ENCODE measurements at regions not wholly inside any gene's neighbourhood (a gene's known extent, or its start where the extent isn't known, plus 50 kb on each side); places are given as distances from the start of the nearest gene placed in this dataset.
"Not testable (repeated sequence)": the region's sequence is repeated elsewhere in the genome, so short reads cannot be mapped to it uniquely, and the experiment has no call there.

DNA sequence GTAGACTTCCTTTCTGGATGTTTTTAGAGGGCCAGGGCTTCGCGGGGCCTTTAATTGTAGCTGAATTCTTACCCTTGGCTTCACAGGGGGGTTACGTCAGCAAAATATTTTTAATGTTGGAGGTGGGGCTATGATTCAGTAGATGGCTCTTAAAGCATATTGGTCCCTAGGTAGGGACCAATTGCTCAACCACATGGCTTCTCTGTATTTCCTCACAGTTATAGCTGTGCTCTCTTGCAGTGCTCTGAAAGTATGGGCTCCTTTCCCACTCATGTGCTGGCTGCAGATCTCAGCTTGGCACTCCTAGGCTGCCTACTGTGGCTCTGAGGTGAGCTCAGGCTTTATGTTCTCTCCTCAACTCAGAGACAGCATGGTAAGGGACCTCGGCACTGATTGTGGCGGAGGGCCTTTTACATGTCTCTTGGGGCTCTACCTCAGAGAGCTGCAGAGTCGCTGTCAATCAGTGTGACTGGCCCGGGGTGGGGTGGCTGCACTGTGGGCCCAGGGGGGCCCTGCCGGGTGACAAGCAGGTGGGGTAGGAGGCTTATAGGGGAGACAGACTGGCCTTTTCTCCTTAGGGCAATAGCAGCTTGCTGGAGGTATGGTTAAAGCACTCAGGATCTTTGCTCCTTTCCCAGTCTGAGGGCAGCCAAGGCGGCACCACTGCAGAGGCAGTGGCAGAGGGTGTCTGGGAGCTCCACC lies 318.0 kb downstream of the DOK5 start:
- ChIA-PET POLR2A (ENCODE audit: partially characterized antibody) (no interaction called here), CTCF (ENCODE audit: partially characterized antibody) (no interaction called here)
- peaks cover 0 to 26% (median 12%) of the 10 kb centered on the region in 8 donors for H3K9me3 Mint-ChIP-seq
- no peak overlapping the region for H3K4me3 Mint-ChIP-seq
- H3K27ac ChIP-seq (ENCODE audit: low read depth, low read length), result no peak overlapping the region
- H3K9me3 ChIP-seq (ENCODE audit: control insufficient read depth in 1 of 2, low read length in 2 of 2), result no peaks in the 10 kb centered on the region
- H3K4me1 Mint-ChIP-seq, result no peaks in the 10 kb centered on the region
- no peak overlapping the region for H3K4me3 ChIP-seq (ENCODE audit: low read length in 2 of 2)
- H3K27me3 Mint-ChIP-seq, result no peaks in the 10 kb centered on the region
- H3K4me1 ChIP-seq (ENCODE audit: insufficient read depth, low read length), result no peaks in the 10 kb centered on the region
- no peak overlapping the region for H3K27ac Mint-ChIP-seq
- intact Hi-C loops (cut with micrococcal nuclease), result no loop called here
- H3K27me3 ChIP-seq (ENCODE audit: insufficient read depth, low read length), result no peaks in the 10 kb centered on the region
- no peak for DNase-seq
- H3K36me3 Mint-ChIP-seq, result no peaks in the 10 kb centered on the region
- no peaks in the 10 kb centered on the region for H3K36me3 ChIP-seq (ENCODE audit: insufficient read depth, low read length)

DNA sequence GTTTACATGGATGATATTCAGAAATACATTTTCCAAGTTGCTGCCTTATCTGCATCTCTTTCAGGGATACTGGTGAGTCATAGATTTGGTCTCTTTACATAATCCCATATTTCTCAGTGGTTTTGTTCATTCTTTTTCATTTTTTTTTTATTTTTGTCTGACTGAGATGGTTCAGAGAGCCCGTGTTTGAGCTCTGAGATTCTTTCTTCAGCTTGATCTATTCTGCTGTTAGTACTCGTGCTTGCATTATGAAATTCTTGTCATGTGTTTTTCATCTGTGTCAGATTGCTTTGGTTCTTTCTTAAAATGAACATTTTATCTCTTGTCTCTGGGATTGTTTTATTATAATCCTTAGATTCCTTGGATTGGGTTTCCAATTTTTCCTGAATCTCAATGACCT lies 317.3 kb downstream of the DOK5 start:
- Histone ChIP-seq H3K4me3 (ENCODE audit: low read length in 2 of 2) (no peak overlapping the region), H3K27ac (ENCODE audit: low read depth, low read length) (no peak overlapping the region), H3K9me3 (ENCODE audit: control insufficient read depth in 1 of 2, low read length in 2 of 2) (no peaks in the 10 kb centered on the region), H3K4me1 (ENCODE audit: insufficient read depth, low read length) (no peaks in the 10 kb centered on the region), H3K36me3 (ENCODE audit: insufficient read depth, low read length) (no peaks in the 10 kb centered on the region), H3K27me3 (ENCODE audit: insufficient read depth, low read length) (no peaks in the 10 kb centered on the region)
- Mint-ChIP-seq H3K27ac (no peak overlapping the region), H3K9me3 (peaks cover 0 to 29% (median 13%) of the 10 kb centered on the region in 8 donors), H3K27me3 (no peaks in the 10 kb centered on the region), H3K36me3 (no peaks in the 10 kb centered on the region), H3K4me1 (no peaks in the 10 kb centered on the region), H3K4me3 (no peak overlapping the region)
- DNase-seq, result no peak
- POLR2A ChIA-PET (ENCODE audit: partially characterized antibody), result no interaction called here
- intact Hi-C loops (cut with micrococcal nuclease), result no loop called here
- CTCF ChIA-PET (ENCODE audit: partially characterized antibody), result no interaction called here

DNA sequence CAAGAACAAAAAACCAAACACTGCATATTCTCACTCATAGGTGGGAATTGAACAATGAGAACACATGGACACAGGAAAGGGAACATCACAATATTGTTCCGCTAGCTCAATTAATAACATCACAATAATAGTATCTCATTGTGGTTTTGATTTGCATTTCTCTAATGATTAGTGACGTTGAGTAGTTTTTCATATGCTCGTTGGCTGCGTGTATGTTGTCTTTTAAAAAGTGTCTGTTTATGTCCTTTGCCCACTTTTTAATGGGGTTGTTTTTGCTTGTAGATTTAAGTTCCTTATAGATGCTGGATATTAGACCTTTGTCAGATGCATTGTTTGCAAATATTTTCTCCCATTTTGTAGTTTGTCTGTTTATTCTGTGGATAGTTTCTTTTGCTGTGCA lies 312.9 kb downstream of the DOK5 start:
- H3K36me3 Mint-ChIP-seq; H3K9me3 ChIP-seq (ENCODE audit: control insufficient read depth in 1 of 2, low read length in 2 of 2); POLR2A ChIA-PET (ENCODE audit: partially characterized antibody); H3K4me1 ChIP-seq (ENCODE audit: insufficient read depth, low read length); H3K27ac ChIP-seq (ENCODE audit: low read depth, low read length); H3K27ac Mint-ChIP-seq; intact Hi-C loops (cut with micrococcal nuclease); H3K27me3 ChIP-seq (ENCODE audit: insufficient read depth, low read length); H3K36me3 ChIP-seq (ENCODE audit: insufficient read depth, low read length); H3K4me3 Mint-ChIP-seq; CTCF ChIA-PET (ENCODE audit: partially characterized antibody); DNase-seq; H3K4me1 Mint-ChIP-seq; H3K27me3 Mint-ChIP-seq; H3K4me3 ChIP-seq (ENCODE audit: low read length in 2 of 2): not testable (repeated sequence)
- H3K9me3 Mint-ChIP-seq, result peaks cover 0 to 25% (median 12%) of the 10 kb centered on the region in 8 donors

DNA sequence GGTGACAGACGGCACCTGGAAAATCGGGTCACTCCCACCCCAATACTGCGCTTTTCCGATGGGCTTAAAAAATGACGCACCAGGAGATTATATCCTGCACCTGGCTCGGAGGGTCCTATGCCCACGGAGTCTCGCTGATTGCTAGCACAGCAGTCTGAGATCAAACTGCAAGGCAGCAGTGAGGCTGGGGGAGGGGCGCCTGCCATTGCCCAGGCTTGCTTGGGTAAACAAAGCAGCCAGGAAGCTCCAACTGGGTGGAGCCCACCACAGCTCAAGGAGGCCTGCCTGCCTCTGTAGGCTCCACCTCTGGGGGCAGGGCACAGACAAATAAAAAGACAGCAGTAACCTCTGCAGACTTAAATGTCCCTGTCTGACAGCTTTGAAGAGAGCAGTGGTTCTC lies 307.4 kb downstream of the DOK5 start:
- H3K4me1 ChIP-seq (ENCODE audit: insufficient read depth, low read length); H3K36me3 Mint-ChIP-seq; H3K27me3 Mint-ChIP-seq; intact Hi-C loops (cut with micrococcal nuclease); H3K27ac ChIP-seq (ENCODE audit: low read depth, low read length); POLR2A ChIA-PET (ENCODE audit: partially characterized antibody); H3K4me1 Mint-ChIP-seq; H3K4me3 Mint-ChIP-seq; H3K4me3 ChIP-seq (ENCODE audit: low read length in 2 of 2); CTCF ChIA-PET (ENCODE audit: partially characterized antibody); DNase-seq; H3K36me3 ChIP-seq (ENCODE audit: insufficient read depth, low read length); H3K27ac Mint-ChIP-seq; H3K27me3 ChIP-seq (ENCODE audit: insufficient read depth, low read length); H3K9me3 ChIP-seq (ENCODE audit: control insufficient read depth in 1 of 2, low read length in 2 of 2); H3K9me3 Mint-ChIP-seq: not testable (repeated sequence)

DNA sequence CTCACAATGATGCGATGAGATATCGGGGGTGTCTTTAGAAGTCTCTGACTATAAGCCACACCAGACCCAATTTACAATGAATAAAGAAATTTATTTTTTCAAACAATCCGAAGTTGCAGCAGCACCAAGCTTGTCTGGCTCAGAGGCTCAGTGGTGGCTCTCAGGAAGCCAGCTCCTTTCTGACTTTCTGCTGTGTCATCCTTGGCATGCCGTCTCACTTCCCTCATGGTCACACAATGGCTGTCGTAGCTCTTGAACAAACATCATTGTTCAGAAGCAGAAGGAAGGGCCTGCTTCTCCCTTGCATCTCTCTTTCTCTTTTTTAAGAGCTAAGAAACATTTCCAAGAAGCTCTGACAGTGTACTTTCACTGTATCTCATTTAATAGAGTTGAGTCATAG lies 299.0 kb downstream of the DOK5 start:
- DNase-seq, result no peak
- H3K4me1 ChIP-seq (ENCODE audit: insufficient read depth, low read length), result no peaks in the 10 kb centered on the region
- H3K36me3 Mint-ChIP-seq, result no peaks in the 10 kb centered on the region
- H3K4me1 Mint-ChIP-seq, result no peaks in the 10 kb centered on the region
- ChIA-PET CTCF (ENCODE audit: partially characterized antibody) (no interaction called here), POLR2A (ENCODE audit: partially characterized antibody) (no interaction called here)
- no peaks in the 10 kb centered on the region for H3K27me3 ChIP-seq (ENCODE audit: insufficient read depth, low read length)
- no peak overlapping the region for H3K4me3 ChIP-seq (ENCODE audit: low read length in 2 of 2)
- no peak overlapping the region for H3K27ac ChIP-seq (ENCODE audit: low read depth, low read length)
- H3K36me3 ChIP-seq (ENCODE audit: insufficient read depth, low read length), result no peaks in the 10 kb centered on the region
- H3K4me3 Mint-ChIP-seq, result no peak overlapping the region
- peaks cover 0 to 3% of the 10 kb centered on the region in 2 donors for H3K27me3 Mint-ChIP-seq
- no peak overlapping the region for H3K27ac Mint-ChIP-seq
- peaks cover 0 to 7% (median under 1%) of the 10 kb centered on the region in 8 donors for H3K9me3 Mint-ChIP-seq
- H3K9me3 ChIP-seq (ENCODE audit: control insufficient read depth in 1 of 2, low read length in 2 of 2), result no peaks in the 10 kb centered on the region
- intact Hi-C loops (cut with micrococcal nuclease), result no loop called here

DNA sequence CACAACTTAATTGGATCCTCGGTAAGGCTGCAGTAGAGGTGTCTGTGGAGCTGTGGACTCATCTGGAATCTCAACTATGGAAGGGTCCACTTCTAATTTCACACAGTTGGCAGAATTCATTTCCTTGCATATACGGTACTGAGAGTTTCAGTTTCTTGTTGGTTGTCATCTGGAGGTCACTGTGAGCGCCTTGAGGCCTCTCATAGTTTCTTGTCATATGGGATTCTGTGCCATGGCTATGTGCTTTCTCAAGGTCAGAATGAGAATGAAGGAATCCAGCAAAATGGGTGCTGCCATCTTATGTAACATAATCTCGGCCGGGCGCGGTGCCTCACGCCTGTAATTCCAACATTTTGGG lies 298.2 kb downstream of the DOK5 start:
- POLR2A ChIA-PET (ENCODE audit: partially characterized antibody), result no interaction called here
- Histone ChIP-seq H3K27ac (ENCODE audit: low read depth, low read length) (no peak overlapping the region), H3K9me3 (ENCODE audit: control insufficient read depth in 1 of 2, low read length in 2 of 2) (no peaks in the 10 kb centered on the region), H3K4me1 (ENCODE audit: insufficient read depth, low read length) (no peaks in the 10 kb centered on the region), H3K27me3 (ENCODE audit: insufficient read depth, low read length) (no peaks in the 10 kb centered on the region), H3K4me3 (ENCODE audit: low read length in 2 of 2) (no peak overlapping the region), H3K36me3 (ENCODE audit: insufficient read depth, low read length) (no peaks in the 10 kb centered on the region)
- H3K4me3 Mint-ChIP-seq, result no peak overlapping the region
- DNase-seq, result no peak
- H3K36me3 Mint-ChIP-seq, result no peaks in the 10 kb centered on the region
- peaks cover 0 to 3% of the 10 kb centered on the region in 2 donors for H3K27me3 Mint-ChIP-seq
- no peaks in the 10 kb centered on the region for H3K4me1 Mint-ChIP-seq
- peaks cover 0 to 7% (median 0%) of the 10 kb centered on the region in 8 donors for H3K9me3 Mint-ChIP-seq
- CTCF ChIA-PET (ENCODE audit: partially characterized antibody), result no interaction called here
- H3K27ac Mint-ChIP-seq, result no peak overlapping the region
- intact Hi-C loops (cut with micrococcal nuclease), result no loop called here

DNA sequence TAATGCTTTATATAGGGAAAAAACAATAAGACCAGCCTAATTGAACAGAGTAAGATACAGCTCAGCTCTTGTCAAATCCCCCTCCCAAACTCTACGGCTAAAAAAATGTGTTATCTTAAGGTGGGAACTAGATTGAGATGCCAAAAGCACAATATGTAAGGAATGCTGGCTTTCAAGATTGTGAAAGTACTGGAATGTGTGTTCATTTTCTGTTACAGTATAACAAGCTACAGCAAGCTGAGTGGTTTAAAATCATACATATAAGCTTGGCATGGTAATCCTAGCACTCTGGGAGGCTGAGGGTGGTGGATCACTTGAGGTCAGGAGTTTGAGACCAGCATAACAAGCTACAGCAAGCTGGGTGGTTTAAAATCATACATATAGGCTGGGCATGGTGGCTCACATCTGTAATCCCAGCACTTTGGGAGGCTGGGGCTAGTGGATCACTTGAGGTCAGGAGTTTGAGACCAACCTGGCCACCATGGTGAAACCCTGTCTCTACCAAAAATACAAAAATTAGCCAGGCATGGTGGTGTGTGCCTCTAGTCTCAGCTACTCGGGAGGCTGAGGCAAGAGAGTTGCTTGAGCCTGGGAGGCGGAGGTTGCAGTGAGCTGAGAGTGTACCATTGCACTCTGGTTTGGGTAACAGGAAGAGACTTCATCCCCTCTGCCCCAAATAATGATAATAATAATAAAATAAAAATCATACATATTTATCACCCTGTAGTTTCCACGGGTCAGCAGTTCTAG lies 297.7 kb downstream of the DOK5 start:
- CTCF ChIA-PET (ENCODE audit: partially characterized antibody), result no interaction called here
- Mint-ChIP-seq H3K27me3 (peaks cover 0 to 3% of the 10 kb centered on the region in 2 donors), H3K9me3 (peaks cover 0 to 7% (median 2%) of the 10 kb centered on the region in 8 donors), H3K36me3 (no peaks in the 10 kb centered on the region), H3K4me1 (no peaks in the 10 kb centered on the region), H3K27ac (no peak overlapping the region), H3K4me3 (no peak overlapping the region)
- intact Hi-C loops (cut with micrococcal nuclease), result no loop called here
- Histone ChIP-seq H3K27ac (ENCODE audit: low read depth, low read length) (no peak overlapping the region), H3K36me3 (ENCODE audit: insufficient read depth, low read length) (no peaks in the 10 kb centered on the region), H3K27me3 (ENCODE audit: insufficient read depth, low read length) (no peaks in the 10 kb centered on the region), H3K4me3 (ENCODE audit: low read length in 2 of 2) (no peak overlapping the region), H3K9me3 (ENCODE audit: control insufficient read depth in 1 of 2, low read length in 2 of 2) (no peaks in the 10 kb centered on the region), H3K4me1 (ENCODE audit: insufficient read depth, low read length) (no peaks in the 10 kb centered on the region)
- no peak for DNase-seq
- POLR2A ChIA-PET (ENCODE audit: partially characterized antibody), result no interaction called here
